Epithelial cell of prostate (primary cell): ENCODE measurements at regions not wholly inside any gene's neighbourhood (a gene's known extent, or its start where the extent isn't known, plus 50 kb on each side); places are given as distances from the start of the nearest gene placed in this dataset.
"Not testable (repeated sequence)": the region's sequence is repeated elsewhere in the genome, so short reads cannot be mapped to it uniquely, and the experiment has no call there.

Experiments
- DNase-seq: peaks from one replicate; pipeline ENCODE4 v3.0.0-alpha.2; 2011; ENCODE audit warnings: low read depth, low spot score
- H3K27ac ChIP-seq: fragments of 450-650 bp; 2 replicates; pipeline ENCODE4 v1.5.1; 2017; ENCODE audit warnings: mild to moderate bottlenecking

DNA sequence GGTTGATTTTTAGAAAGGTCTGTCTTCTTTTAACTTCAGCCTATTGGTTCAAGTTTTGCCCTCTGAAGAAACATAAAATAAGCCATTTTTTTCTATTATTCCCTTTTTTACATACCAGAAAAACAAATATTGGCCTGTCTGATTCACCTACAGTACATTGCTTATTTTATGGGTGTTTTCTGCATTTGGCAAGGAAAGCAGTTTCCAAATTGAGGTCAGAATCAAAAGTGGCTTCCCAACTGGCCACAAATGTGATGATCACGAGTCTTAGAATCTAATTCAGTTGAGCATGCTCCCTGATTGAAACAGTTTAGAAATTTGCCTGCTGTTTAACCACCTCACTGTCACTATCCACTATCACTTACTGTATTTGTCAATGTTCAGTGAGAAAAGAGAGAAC, 106.9 kb upstream of the CHMP2B start:
- no peak overlapping the region for H3K27ac ChIP-seq
- no peak for DNase-seq

DNA sequence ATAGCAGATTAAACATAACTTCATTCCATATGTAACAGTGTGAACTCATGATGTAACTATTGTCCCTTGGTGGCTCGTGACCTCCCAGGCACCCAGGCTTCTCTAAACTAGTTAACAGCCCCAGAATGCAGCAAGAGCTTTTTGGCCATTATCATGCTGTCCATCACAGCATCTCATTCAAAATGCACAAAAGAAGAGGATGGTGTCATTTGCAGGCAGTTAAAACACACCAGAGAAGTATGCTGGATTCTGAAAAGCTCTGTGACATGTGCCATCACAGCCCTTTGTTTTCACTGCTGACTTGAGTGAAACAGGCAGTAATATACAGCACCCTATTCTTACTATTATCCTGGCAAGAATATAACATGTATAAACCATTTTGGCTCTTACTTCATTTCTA, 117.6 kb upstream of the CHMP2B start:
- no peak overlapping the region for H3K27ac ChIP-seq
- no peak for DNase-seq

DNA sequence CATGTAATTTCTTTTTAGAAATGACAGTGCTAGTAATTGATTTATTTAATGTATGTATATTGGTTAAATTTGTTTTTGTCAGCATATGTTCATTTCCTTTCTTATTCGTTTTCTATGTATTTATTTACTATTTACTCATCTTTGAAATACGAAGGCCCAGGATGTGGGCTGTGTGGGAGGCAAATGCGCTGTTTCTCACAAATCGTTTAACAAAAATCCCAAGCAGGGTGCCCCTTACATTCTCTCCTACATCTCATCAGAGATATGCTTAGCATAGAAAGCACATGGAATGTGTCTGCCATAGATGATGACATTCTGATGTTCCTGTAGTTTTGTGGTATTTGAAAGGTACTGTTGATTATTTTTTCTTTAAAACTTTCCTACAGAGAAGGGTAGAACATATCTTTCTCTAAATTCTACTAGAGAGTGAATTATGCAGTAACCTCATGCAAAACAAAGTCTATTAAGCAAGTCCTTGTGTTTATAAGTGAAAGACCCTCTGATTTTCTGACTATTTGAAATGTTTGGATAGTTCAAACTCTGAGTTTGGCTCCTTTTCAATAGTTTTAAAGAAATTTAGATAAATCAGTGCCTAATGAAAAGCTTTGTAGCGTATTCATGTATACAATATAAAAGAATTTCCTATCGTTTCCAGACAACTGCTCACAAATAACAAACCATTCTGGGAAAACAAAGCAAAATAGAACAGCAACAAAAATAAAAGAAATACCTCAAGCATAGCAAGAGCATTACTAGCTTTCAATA, 111.1 kb upstream of the VGLL3 start:
- no peak overlapping the region for H3K27ac ChIP-seq
- no peak for DNase-seq

DNA sequence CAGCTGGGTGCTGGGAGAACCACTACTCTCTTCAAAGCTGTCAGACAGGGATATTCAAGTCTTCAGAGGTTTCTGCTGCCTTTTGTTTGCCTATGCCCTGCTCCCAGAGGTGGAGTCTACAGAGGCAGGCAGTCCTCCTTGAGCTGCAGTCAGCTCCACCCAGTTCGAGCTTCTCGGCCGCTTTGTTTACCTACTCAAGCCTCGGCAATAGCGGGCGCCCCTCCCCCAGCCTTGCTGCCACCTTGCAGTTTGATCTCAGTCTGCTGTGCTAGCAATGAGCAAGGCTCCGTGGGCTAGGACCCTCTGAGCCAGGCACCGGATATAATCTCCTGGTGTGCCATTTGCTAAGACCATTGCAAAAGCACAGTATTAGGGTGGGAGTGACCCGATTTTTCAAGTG, 106.8 kb upstream of the VGLL3 start:
- H3K27ac ChIP-seq, DNase-seq: not testable (repeated sequence)

DNA sequence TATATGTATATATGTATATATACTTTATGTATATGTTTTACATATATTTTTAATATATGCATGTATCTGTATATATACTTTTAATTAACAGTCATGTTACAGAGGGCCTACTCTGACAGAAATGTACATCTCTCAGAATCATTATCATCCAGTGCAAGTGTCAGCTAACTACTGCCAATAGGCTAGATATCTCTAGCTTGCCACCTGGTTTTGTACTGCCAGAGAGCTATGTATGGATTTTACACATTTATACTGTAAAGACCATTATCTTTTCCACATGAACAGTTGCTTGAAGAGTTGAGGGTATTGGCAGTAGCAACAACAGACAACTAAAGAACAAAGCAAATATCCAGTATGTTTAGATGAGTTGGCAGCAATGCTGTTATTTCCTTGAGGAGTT, 99.7 kb upstream of the VGLL3 start:
- no peak overlapping the region for H3K27ac ChIP-seq
- DNase-seq: no peak

DNA sequence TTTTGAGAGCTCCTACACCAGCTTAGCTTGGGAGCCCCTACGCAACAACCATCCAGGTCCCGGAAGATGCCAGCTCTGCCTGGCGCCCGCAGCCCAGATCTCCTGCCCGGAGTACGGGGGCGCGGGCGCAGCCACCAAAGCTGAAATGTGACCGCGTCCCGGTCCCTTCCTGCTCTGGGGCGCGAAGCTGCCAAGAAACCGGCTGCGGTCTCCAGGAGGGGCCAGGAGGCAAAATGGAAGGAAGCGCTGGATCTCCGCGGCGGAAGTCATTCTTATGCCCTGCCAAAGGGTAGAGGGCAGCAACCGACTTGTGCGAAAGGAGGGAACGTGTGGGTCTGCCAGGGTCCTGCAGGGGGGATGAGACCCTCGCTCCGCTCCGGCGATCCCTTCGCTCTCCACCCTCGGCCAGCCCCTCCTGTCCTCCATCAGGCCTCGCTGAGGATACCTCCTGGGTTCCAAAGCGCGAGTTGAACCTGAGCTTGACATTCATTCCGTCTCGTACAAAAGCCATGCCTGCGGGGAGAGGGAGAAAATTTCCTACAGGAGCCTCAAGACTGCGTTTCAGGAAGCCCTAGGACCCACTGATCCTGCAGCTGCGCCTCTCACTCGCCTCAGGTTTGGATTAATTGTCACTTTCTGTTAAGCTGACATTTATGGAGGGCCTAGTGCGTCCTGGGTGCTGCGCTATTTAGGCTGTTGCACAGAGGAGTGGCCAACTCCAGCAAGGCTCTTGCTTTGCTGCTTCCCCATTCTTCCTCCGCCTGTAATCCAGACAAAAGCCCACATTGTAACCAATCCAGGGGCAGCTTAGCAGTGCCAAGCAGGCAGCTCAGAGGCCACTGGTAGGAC, 98.3 kb upstream of the VGLL3 start:
- no peak for DNase-seq

DNA sequence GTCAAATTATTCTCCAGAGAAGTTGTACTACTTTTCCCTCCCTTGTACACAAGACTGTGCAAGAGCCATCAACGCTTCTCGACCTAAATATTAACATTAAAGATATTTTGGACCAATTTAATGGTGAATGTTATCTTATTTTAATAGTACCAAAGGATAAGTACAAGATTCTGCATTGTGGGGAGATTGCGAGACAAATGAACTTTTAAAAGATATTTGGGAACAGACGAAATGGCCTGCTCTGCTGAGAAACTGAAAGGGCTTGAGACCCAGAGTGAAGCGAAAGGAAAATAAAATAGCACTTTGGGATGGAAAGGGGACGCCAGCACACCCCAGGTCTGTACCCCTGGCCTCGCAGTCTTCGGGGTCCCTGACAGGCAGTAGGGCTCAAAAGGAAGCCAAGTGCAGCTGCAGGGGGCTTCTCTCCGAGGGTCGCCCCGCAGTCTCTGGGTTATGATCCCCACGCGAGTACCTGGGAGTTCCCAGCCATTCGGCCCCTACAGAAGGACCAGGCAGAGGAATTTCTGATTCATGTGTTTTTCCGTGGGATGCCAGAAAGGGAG, 97.6 kb upstream of the VGLL3 start:
- H3K27ac ChIP-seq: peak overlapping the region; percentile 25

More for the DNA sequence above, 98.3 kb upstream of the VGLL3 start:
- H3K27ac ChIP-seq: peak overlapping the region; percentile 25

DNA sequence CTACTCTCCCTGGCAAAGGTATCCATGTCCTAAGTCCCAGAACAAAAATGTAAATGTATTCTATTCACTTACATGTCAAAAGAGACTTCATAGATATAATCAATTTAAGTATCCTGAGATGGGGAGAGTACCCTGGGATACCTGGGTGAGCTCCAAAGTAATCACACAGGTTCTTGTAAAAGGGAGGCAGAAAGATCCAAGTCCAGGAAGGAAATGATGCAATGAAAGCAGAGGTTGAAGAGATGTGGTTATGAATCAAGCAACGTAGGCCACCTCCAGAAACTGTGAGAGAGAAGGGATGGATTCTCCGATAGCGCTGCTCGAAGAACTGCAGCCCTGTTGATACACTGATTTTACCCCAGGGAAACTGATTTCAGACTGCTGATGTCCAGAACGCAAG, 93.9 kb upstream of the VGLL3 start:
- no peak for DNase-seq
- no peak overlapping the region for H3K27ac ChIP-seq

More for the DNA sequence above, 97.6 kb upstream of the VGLL3 start:
- DNase-seq: no peak

DNA sequence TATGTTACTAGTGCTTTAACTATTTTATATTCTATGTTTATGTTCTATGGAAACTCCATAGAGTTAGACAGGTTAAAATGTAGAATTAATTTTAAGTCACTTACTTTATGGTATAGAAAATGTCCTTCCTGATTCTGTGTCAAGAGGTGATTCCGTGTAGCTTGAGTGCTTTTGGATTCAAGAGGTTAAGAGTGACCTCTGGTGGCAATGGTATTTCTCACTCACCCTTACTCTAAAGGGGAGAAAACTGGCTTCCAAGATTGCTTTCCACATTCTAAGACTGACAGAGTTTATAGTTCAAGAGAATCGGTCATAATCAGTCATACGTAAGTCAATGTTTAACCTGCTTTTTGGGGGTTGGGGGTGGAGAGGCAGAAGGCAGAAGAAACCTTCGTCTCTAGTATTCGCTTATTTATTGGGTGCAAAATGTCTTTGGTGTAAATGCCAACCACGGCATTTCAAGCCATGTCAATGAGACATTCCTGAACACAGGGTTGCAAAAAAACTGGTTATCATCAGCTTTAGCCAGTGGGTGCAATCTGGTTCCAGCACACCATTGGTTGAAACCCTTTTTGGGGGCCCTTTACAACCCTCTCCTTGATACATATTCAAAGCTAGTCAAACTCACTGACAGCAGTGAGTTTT, 92.0 kb upstream of the VGLL3 start:
- no peak for DNase-seq
- H3K27ac ChIP-seq: no peak overlapping the region

DNA sequence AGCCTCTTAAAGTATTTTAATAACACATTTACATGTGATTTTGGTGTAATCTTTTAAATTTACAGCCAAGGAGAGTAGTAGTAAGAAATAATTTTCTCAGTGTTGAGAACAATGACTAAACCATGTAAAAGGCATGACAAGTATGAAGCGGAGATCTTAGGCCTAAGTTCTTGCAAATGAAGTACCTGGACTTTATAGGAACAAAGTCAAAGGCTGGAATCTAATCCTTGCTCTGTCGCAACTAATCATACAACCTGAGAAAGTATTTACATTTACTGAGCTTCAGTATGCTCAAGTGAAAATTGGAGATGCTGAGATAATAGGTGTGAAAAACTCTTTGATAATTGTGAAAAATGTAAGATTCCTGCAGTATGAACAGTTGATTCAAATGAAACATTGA, 86.4 kb upstream of the VGLL3 start:
- H3K27ac ChIP-seq: no peak overlapping the region
- DNase-seq: no peak

DNA sequence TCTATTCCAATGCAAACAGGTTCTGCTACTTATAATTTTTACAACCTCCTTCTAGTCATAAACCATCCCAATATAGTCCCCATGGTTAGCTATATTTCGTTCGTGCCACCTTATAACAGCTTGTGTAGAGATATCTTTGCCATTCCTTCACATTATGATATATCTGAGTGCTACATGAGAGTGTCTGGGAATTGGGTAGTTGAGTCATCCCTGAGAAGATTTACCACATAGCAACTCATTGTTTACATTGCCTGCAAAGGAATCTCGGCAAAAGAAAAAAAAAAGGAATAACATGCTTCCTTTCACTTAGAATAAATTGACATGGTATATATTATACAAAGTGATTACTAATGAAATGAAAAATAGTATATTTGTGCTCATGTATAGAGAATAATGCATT, 86.0 kb upstream of the VGLL3 start:
- DNase-seq: peak; percentile 33
- H3K27ac ChIP-seq: no peak overlapping the region

DNA sequence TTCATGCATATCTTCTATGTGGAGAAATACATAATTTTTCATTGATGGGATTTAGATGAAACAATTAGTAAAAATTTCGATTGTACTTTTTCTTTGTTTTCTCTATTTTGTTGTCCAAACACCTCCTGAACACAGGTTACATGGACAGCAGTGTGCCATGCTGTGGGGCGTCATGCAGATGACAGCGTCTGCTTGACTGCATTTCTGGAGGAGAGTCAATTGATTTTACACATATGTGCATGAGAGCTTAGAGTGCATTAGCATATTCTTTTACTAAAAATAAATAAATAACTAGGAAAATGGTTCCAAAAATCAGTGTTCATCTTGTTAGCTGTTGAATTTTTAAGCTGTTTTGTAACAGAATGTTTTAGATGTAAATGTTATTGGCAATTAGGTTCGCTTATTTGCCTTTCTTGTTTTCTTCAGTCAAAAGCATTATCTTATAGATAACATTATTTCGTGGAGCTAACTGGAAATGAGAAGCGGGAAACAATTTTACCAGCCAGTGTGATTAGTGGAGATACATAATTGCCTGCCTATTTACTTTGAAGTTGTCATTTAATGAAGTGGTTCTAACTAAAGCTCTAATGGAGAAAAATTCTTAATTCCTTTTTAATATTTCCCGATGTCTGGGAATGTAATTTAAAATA, 82.7 kb upstream of the VGLL3 start:
- no peak overlapping the region for H3K27ac ChIP-seq
- no peak for DNase-seq

DNA sequence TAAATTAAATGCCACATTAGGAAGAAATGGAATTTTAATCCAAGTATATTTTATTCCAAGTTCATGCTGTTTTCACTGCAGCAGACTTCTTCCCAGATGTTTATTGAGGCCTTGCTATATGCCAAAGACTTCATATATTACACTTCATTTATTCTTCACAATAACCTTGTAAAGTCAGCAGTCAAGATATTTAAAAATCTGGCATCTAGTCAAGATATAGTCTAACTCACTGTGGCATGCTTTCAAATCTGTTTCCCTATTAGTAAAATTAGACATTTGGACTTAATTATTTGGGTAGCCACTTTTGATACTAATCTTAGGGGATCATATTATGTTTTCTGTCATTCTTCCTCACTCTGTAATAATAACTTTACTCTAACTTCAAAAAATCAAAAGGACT, 81.5 kb upstream of the VGLL3 start:
- no peak overlapping the region for H3K27ac ChIP-seq
- no peak for DNase-seq

DNA sequence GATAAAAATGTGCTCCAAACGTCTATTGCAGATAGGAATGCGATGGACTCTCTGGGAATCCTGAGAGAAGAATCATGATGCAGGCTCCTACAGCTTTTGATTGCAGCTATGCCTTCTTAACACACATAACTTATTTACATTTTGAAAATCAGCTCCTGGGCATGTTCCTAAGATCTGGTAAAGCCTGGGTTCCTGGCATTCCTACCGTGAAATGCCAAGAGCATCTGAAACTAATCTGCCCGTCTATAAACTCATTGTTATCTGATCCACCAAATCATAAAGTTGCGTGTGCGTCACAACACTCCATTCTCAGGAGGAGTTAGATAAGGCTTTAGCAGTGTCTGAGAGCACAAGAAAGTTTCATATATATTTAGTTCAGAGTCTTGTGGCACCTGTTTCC, 79.0 kb upstream of the VGLL3 start:
- no peak for DNase-seq
- no peak overlapping the region for H3K27ac ChIP-seq

DNA sequence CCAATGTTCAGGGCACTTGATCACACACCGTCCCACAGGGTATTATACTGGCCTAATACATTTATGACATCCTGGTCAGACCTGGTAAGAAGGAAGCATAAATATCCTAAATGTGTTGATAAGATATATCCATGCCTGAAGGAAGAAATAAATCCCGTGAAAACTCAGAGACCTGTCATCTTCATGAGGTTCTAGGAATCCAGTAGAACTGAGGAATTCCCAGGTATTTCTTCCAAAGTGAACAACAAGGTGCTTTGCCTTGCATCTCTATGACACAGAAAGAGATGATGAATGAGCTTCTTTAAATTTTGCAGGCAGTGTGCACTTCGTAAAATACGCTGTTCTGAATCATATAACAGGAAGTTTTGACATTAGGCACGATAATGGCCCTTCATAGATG, 78.1 kb upstream of the VGLL3 start:
- no peak for DNase-seq
- H3K27ac ChIP-seq: no peak overlapping the region

DNA sequence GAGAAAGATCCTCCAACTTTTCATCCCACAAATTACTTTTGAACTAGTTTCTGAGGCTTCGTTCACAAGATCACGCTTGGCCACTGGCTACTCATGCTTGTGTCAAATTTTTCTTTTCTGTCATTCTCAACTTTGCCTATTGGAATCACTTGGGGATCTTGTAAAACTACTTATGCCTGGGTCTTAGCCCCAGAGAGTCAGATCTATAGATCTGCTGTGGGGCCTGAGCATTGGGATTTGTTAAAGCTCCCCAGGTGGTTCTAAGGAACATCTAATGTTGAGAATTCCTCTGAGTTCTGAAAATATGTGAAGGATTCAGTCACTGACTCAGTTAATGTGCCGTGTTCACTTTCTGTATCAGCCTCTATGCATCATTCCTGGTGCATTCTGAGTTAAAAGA, 71.7 kb upstream of the VGLL3 start:
- no peak overlapping the region for H3K27ac ChIP-seq
- no peak for DNase-seq

DNA sequence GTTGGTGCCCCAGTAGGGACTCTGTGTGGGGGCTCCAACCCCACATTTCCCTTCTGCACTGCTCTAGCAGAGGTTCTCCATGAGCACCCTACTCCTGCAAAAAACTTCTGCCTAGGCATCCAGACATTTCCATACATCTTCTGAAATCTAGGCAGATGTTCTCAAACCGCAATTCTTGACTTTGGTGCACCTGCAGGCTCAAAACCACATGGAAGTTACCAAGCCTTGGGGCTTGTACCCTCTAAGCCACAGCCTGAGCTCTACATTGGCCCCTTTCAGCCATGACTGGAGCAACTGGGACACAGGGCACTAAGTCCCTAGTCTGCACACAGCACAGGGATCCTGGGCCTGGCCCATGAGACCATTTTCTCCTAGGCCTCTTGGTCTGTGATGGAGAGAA, 66.5 kb upstream of the VGLL3 start:
- H3K27ac ChIP-seq: no peak overlapping the region
- no peak for DNase-seq

DNA sequence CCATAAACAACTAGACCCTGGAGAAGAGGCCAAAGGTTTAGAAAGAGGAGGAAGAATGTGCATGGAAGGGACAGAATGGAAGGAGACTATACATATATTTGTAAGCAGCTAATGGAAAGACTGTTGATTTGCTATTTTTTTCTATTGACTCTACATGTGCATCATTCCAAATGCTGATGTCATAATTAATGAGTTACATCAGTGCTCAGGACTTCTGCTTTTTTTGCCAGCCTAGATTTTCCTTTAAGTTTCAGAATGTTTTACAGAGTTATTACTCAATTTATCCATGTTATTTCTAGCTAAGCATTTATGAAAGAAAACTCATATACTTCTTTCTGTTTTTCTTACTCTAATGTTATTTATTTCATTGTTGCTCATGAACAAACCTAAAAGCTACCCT, 62.6 kb upstream of the VGLL3 start:
- no peak overlapping the region for H3K27ac ChIP-seq
- no peak for DNase-seq

DNA sequence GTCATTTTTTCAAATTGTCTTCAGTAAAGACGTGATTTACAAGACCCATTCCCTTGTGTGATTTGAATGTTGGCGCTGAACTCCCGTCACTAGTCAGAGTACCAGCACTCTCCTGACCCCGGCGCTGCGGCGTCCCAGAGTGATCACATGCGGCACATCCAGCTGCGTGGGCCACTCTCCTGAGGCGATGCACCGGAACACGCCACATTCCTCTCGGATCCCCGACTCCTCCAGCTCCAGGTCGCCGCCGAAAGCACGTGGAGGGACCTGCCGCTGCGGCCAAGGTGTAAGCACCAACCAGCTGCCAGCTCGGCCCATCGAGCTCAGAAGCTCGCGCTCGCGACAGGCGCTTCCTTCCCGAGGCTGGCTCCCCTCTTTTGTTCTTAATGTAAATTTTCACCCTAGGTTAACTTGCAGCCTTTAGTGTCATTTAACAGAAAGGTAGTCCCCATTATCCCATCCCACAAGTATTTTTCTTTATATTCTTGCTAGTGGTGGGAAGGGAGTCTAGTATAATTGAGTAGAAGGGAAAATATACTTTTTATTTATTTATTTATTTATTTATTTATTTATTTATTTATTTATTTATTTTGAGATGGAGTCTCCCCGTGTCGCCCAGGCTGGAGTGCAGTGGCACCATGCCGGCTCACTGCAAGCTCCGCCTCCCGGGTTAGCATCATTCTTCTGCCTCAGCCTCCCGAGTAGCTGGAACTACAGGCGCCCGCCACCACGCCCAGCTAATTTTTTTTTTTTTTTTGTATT, 61.7 kb upstream of the VGLL3 start:
- no peak for DNase-seq
- no peak overlapping the region for H3K27ac ChIP-seq

DNA sequence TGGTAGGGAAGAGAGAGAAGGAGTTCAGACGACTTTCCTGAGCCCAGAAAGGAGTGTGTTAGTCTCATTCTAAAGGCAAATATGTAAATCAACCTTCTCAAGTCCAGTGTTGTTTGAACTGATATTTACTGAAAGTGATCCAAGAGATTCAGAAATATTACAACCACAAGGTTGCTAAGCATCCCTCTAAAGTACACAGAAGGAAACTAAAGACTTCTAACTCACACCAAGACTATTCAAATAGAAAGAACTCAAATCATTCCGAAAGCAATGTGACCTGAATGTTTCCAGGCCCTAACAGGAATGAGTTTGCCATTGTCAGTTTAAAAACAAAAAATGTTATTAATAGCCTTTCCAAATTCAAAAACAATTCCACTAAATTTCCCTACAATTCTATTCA, 56.9 kb upstream of the VGLL3 start:
- no peak overlapping the region for H3K27ac ChIP-seq
- DNase-seq: no peak
